AML-193 (cell line): ENCODE measurements at regions not wholly inside any gene's neighbourhood (a gene's known extent, or its start where the extent isn't known, plus 50 kb on each side); places are given as distances from the start of the nearest gene placed in this dataset.
"Not testable (repeated sequence)": the region's sequence is repeated elsewhere in the genome, so short reads cannot be mapped to it uniquely, and the experiment has no call there.

ENCODE experiments used
- DNase-seq, 2 experiments: peaks; one replicate each; lab custom pipeline; 2025; lab: John Stamatoyannopoulos, UW

- DNase-seq: no peak
Observed at GRCh38 chr3:147672035-147672434, 262.9 kb downstream of the ZIC1 start.

DNA sequence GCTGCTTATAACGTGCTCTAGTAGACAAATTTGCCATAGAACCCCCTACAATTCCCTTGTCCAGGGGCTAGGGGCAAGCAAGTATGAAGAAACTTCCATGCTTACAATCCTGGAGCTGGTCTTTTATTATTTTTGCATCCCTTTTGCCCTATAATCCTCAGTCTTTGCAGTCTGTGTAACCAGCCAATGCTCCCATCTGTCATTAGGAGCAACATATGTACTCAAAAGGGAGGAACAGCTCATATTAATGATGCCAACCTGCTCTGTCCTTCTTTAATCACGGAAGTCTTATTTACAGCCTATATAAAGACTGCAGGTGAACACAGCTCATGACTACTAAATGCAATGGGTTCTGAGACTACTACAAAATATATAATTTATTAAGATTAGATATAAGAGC is 263.3 kb downstream of the ZIC1 start:
- no peak for DNase-seq

DNA sequence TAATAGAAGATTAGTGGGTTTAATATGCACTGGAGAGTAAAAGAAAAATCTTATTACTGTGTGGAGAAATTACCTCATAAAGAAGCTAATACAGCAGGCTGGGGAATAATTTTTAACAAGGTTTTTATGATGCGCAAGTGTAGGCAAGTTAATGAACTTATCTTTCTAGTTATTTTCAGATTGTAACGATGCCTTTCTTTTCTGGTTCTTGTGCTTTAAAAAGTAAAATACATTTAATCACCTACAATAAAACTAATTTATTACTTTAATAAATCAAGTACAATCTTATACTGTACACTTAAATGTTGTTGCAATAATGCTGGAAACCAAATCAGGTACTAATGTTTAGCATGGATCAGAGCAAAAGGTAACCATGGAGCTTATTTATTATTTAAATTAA is 266.6 kb downstream of the ZIC1 start:
- DNase-seq: no peak

DNA sequence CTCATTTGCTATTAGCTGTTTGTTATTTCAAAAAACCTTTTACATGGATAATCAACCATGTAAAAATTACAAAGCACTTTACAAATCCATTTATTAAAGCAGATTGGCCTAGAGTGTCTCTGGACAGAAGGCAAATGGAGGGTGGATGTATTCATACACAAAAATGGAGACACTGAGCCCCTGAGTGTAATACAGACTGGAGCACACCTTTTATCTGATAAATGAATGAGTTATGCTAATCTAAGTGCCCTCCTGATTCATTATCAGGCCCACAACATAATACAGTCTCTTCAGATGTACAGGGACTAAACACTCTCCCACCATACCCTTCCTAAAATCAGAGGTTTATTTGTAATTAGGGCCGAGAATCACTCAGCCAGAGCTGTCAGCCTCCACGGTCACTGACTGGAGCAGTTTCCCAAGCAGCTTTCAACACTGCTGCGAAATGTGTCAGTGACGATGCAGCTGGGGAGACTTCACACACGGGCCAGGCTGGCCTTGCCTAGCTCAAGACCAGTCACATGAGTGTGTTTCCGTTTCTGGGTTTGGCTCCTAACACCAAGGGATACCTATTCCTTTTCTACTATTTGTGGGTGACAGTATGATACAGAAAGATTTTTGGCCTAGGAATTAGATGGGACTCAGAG is 271.8 kb downstream of the ZIC1 start:
- DNase-seq: no peak

- no peak for DNase-seq
Observed at GRCh38 chr3:147688868-147689267, 279.7 kb downstream of the ZIC1 start.

- peak; percentile 22 to 27 for DNase-seq
Observed at GRCh38 chr3:147699175-147699838, 290.1 kb downstream of the ZIC1 start.

- no peak for DNase-seq
Observed at GRCh38 chr3:147701195-147701594, 292.0 kb downstream of the ZIC1 start.

DNA sequence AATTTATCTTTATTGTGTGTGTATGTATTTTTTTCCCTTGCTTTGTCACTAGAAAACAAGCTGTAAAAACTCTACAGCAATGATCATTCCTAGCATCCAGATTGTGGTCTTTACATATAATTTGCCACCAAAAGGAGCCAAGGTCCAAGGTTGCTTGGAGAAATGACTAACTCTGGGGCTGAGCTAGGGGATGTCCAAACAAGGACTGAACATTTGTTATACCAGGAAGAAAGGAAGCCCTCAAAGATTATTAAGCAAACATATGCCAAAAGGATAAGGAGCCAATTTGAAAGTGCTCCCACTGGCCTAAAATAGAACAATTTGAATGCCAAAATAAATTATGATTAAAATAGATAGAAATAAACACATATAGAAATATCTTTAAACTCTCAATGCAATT is 293.3 kb downstream of the ZIC1 start:
- DNase-seq: no peak

- no peak for DNase-seq
Observed at GRCh38 chr3:147705651-147706051, 296.5 kb downstream of the ZIC1 start.

DNA sequence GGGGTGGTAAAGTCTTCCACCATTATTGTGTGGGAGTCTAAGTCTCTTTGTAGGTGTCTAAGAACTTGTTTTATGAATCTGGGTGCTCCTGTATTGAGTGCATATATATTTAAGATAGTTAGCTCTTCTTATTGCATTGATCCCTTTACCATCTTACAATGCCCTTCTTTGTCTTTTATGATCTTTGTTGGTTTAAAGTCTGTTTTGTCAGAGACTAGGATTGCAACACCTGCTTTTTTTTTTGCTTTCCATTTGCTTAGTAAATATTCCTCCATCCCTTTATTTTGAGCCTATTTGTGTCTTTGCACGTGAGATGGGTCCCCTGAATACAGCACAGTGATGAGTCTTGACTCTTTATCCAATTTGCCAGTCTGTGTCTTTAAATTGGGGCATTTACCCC is 301.6 kb downstream of the ZIC1 start:
- not testable (repeated sequence) for DNase-seq

- DNase-seq: no peak
Observed at GRCh38 chr3:147712357-147712756, 303.2 kb downstream of the ZIC1 start.

GRCh38 chr3:147712758-147713157 is 303.6 kb downstream of the ZIC1 start:
- DNase-seq: not testable (repeated sequence)

- DNase-seq: no peak
Observed at GRCh38 chr3:147713234-147714133, 304.3 kb downstream of the ZIC1 start.

DNA sequence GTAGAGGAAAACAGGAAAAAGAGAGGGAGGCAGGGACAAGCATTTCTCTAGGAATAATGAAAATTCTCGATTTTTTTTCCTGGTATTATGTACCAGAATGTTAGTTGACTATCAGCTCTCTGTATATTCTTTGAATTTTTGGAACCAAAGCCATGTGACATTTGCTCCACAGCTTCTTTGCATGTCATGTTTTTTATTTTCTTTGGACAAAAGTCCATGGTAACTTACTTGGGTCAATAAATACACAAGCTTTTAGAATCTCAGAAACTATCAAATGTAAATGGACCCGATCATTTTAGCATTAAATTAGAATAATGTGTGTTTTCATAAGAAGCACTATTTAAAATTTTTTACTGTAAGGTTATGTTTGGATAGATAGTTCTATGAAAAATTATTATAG is 320.5 kb downstream of the ZIC1 start:
- no peak for DNase-seq

GRCh38 chr3:147730284-147730683 is 321.1 kb downstream of the ZIC1 start:
- no peak for DNase-seq

GRCh38 chr3:147733217-147733616 is 324.1 kb downstream of the ZIC1 start:
- no peak for DNase-seq

DNA sequence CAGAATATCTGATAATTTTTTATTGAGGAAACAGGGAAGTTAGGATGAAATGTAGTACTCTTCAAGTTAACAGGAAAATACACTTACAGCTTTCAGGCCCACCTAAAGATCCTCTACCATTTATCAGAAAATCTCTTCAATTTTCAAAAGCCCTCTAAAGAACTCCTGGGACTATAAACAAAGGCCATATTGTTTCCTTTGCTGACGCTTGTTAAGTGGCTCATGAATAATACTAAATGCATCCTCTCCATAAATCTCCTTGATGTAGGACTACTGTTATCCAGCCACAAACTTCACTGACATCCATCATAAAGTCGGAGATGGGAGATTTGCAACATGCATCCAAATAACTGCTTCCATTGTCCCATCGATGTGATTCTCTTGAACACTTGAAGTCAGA is 326.5 kb downstream of the ZIC1 start:
- no peak for DNase-seq

- DNase-seq: no peak
Observed at GRCh38 chr3:147736226-147736625, 327.1 kb downstream of the ZIC1 start.

GRCh38 chr3:147737376-147737775 is 328.2 kb downstream of the ZIC1 start:
- no peak for DNase-seq

DNA sequence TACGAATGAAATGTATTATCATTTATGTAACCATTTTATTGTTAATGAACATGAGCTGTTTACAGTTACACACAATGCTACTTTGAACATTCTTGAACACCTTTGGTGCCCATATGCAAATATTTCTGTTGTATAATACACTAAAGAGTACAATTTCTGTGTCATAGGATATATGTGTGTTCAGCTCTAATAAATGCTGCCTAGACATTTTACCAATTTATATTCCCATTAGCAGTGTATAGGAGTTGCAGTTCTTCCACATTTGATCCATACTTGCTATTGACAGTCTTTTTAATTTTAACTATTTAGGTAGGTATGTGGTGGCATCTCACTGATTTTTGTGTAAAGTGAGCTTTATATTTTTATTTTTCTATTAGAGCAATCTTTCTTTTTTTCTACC is 331.8 kb downstream of the ZIC1 start:
- no peak for DNase-seq

DNA sequence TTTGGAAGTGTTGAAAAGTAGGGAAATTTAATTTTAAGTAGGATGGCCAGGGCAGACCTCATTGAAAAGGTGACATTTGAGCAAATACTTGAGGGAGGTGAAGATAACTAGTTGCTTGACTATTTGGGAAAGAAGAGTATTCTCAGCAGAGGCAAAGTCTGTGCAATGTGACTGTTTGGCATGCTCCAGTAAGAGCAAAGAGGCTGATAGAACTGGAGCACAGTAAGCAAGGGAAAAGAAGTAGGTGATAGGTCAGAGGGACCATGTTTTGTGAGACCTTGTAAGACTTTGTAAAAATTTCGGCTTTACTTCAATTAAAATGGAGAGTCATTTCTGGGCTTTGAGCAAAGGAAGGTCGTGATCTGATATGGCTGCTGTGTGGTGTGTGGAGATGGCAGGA is 335.8 kb downstream of the ZIC1 start:
- DNase-seq: no peak

- DNase-seq: no peak
Observed at GRCh38 chr3:147755310-147755709, 346.1 kb downstream of the ZIC1 start.

DNA sequence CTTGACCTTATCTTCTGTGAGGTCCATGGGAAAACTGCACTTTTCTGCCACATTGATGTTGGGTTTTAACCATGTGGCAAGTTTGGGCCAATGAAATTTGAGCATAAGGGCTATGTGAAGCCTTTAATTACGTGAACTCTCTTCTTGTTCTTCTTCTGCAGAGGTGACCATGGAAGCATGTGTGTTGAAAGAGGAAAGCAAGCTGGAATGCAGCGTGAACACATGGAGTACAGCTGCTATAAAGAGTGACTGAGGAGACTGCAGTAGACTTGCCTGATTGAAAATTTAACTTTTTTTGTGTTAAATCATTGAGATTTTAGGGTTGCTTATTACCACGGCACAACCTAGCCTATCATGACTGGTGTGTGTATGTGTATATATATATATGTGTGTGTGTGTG is 347.3 kb downstream of the ZIC1 start:
- no peak for DNase-seq
